Mesenteric fat pad (tissue), 1 donor: ENCODE measurements at regions not wholly inside any gene's neighbourhood (a gene's known extent, or its start where the extent isn't known, plus 50 kb on each side); places are given as distances from the start of the nearest gene placed in this dataset.
"Not testable (repeated sequence)": the region's sequence is repeated elsewhere in the genome, so short reads cannot be mapped to it uniquely, and the experiment has no call there.

Source experiments
- DNase-seq: peaks from one replicate; pipeline ENCODE4 v3.0.0-alpha.2; 2020; ENCODE audit warnings: low spot score
- donor health status: DM: yes; HTN: yes; CAD: no.

DNA sequence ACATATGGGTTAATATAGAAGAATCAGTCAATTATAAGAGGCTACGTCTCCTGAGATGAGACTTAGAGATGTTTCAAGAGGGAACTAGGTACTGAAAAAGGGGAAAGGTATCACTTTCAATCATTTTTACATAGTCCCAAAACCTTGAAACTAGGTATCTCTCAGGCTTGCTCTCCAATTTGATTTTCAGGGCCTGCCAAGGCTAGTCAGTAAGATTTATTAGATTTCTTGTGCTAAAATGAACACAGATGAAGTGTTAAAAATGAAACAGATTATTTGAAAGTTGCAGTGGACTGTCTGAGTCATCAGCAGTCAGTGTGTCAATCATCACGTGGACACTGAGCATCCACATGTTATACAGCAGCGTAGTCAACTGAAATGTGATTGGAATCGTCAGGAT lies 591.1 kb downstream of the DTWD2 start:
- DNase-seq: no peak

DNA sequence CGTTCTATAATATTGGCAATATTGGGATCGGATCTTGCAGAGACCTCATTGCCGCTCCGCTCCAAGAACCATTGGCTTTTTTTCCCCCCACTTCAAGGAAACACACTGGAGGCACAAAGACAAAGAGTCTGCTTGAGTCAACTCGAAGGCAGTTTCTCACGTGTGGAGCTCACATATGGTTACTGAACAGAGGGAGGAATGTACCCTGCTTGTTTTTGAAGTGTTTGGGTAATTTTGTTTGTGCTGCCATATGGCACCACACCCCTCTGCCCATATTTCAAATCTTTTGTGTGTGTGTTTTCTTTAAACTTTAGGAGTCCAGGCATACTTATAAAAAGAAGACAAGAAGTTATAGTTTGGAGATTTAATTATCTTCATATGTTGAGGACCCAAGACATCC lies 595.9 kb downstream of the DTWD2 start:
- no peak for DNase-seq

DNA sequence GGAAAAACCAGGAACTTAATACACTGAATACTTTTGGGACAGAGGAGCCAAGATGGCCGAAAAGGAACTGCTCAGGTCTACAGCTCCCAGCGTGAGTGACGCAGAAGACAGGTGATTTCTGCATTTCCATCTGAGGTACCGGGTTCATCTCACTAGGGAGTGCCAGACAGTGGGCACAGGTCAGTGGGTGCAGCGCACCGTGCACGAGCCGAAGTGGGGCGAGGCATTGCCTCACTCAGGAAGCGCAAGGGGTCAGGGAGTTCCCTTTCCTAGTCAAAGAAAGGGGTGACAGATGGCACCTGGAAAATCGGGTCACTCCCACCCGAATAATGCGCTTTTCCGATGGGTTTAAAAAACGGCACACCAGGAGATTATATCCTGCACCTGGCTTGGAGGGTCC lies 605.4 kb downstream of the DTWD2 start:
- DNase-seq: not testable (repeated sequence)

DNA sequence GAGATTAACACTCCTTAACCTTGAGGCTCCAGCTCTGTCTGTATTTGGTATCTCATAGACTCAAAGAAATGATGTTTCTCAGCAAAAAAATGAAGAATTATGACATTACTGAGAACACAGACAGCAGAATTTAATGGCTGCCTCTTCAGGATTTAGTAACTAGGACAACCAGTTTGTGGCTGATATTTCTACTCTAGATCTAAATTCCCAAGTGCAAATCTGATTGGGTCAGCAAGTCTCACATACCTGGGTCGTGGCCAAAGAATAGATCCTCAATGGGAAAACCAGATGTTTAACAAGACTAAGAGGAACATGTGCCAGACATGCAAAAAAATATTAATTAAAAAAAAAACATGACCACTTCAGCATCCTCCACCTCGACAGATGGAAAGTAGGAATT lies 608.9 kb downstream of the DTWD2 start:
- DNase-seq: no peak

DNA sequence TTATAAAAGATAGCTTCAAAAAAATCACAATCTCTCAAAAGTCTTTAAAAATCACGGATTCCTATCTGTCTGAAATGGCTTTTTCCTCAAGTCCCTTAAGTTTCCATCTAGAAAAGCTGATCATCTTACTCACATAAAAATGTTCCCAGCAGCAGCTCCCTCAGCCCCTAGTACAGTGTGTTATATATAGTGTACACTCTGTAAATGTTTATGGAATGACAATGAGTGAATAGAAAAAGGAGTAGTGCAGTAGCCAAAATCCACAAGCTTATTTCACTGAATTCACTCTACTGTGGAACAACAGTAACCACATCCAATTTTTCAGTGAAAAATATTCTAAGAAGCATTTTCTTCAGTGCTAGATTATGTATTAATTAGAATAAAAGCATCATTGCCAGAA lies 609.4 kb downstream of the DTWD2 start:
- DNase-seq: no peak

DNA sequence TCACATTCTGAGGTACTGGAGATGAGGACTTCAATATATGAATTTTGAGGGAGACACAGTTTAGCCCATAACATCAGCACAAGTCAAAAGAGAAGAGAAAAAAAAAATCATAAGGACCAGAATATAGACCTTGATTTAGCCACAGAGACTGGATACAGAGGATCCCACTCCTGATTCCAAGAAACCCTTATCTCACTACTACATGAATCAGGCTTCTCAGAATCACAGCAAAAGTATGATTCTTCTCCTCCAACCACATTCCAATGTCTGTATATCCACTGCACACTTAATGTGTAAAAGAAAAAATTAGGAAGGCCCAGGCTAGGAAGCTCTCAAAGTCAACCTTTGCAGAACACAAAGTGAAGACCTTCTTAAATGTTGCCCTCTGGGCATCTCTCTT lies 610.9 kb downstream of the DTWD2 start:
- no peak for DNase-seq

DNA sequence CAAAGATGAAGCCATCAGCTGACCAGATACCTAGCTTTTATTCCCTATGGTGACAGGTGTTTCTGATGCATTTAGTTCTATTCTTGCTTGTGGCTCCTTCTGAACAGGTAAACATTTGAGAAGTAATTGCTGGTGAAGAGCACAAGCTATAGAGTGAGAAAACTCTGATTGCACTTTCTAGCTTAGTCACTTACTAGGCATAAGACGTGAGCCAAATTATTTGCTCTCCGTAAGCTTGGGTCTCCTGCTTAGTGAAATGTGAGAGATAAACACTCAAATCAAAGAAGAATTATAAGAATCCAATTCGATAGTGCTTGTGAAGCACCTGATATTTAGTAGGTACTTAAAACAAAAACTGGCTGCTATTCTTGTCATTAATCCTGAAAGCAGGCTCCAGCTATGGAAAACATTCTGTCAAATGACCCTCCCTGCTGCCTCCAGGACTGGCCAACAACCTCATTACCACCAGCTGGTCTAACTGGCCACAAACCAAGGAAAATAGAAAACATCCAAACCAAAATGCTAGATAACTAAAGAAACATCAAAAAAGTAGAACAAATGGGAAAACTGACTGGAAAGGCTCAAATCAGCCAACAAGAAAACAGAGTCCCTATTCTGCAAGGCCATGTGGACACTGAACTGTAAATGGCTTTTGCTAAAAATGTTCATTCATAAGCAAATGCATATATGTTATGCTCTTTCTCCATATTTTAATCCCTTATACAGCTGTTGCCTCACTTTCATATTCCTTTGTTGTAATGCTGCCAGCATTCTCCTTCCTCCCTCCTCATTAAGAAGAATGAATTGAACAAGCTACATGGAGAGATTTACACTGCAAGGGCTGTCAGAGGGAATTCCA lies 616.1 kb downstream of the DTWD2 start:
- no peak for DNase-seq

DNA sequence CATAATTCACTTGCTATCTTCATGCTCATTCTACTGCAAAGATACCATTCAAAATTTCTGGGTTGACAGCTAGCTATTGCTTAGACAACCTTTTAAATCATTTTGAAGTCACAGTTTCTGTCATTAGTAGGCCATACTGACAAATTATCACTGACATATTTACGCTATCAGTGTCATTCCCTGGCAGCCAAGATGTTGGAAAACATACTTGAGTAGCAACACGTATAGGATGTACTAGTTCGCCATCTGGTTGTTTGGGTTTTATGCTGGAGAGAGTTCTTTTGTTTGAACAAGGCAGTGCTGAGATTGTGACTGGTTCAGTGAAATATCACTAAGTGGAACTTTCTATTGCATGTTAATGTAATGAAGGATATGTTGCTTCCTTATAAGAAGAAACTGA lies 621.9 kb downstream of the DTWD2 start:
- DNase-seq: no peak

DNA sequence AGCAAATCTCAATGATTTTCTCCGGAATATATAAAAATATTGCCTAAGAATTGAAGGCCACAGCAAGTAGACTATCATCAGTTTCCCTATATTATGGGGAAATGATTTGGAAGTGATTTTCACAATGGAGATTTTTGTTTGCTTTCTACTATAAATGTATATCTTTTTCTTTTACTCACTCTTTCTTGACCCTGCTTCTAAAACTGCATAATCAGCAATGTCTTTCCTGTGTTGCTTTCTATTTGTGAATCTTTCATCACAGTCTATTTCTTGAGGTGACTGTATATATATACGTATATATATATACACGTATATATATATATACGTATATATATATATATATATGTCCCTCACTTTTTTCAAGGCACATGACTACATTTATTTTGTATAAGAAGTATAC lies 622.6 kb downstream of the DTWD2 start:
- DNase-seq: no peak

DNA sequence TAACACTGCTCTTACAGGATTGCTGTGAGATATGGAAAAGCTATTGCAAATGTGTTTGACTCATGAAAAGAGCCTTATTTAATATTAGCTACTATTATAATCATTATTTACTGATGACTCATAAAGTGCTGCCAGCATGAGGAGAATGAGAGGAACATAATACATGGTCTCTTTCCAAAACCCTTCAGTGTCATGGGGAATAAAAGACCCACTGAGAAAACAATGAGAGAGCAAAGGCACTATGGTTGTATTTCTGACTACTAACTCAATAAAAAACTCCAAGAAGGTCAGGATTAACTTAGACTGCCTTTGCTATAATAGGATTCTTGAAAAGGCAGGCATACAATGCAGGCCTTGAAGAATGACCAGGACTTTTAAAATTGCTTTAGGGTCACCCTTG lies 633.5 kb downstream of the DTWD2 start:
- no peak for DNase-seq

DNA sequence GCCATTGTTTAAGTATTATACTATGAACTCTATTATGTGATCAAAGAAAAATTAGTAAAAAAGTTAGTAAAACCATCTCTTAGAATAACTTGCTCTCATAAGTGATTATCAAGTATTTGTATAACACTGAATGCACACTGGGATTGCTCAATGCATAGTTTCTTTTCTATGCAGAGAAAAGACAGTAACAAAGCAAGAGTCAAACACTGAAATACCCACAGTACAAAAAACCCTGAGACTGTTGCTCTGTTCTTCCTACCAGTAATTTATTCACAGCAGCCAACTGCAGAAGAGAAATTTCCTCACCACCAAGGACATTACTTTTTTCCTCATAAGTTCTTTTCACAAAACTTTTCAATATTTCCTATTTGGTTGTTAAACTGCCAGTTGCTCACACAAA lies 634.4 kb downstream of the DTWD2 start:
- DNase-seq: no peak

DNA sequence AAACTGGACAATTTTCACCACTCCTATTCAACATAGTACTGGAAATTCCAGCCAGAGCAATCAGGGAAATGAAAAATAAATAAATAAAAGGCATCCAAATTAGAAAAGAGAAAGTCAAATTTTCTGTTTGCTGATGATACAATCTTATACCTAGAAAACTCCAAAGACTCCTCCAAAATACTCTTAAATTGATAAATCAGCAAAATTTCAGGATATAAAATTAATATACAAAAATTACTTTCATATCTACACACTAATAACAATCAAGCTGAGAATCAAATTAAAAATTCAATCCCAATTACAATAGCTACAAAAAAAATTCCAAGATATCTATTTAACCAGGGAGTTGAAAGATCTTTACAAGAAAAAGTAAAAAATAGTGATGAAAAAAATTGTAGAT lies 651.9 kb downstream of the DTWD2 start:
- DNase-seq: no peak

DNA sequence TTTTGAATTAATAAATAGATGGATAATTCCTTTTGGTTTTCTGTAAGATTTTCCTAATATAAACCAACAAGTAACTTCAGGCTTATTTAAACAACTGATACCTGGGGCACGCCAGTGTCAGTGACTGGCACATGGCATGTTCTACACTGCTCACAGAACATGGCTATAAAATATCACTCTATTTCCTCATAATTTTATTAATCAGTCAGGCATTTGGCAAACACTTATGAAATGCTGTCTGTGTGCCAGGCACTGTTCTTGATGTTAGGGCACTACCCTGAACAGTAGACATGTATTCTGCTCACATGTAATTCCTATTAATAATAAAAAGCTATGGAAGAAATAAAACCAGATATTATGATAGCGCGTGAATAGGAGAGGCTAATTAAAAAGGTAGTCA lies 661.0 kb downstream of the DTWD2 start:
- DNase-seq: no peak

DNA sequence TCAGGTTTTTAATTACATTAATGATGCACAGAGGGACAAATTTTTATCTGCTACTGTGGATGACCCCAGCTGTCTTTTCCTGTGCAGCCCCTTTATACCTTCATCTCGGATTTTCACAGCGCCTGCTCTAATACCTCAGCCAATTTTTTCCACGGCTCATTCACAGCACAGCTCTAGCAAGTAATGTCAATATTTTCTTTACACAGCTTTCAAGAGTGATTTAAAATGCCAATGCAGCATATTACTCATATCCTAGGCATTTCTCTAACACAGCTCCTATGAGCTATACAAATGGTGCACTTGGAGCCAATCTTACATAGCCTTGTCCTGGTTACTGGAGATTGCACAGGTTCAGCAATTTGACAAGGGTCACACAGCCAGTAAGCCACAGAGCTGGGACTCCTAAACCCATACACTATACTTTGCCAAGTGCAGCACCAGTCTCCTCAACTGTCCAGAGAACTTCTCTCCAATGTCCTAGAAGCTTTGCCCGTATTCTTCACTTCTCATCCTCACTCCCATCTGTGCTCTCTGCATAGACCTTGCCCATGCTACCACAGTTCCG lies 661.8 kb downstream of the DTWD2 start:
- DNase-seq: no peak

DNA sequence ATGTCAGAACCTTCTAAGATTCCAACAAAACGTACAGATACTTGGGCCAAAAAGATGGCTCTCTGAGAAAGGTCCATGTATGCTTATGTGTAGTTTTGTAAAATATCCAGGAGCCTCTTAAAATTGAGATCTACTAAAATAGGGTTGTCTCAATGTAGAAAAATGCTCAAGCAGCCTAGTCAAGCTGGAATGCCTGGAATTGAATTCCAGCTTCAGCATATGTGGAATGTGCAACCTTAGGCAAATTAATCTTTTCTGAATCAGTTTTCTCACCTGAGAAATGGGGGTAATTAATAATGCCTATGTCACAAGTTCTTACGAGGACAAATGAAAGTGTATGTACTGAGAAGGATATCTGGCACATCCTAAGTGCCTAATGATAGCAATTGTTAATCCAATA lies 662.4 kb downstream of the DTWD2 start:
- no peak for DNase-seq

DNA sequence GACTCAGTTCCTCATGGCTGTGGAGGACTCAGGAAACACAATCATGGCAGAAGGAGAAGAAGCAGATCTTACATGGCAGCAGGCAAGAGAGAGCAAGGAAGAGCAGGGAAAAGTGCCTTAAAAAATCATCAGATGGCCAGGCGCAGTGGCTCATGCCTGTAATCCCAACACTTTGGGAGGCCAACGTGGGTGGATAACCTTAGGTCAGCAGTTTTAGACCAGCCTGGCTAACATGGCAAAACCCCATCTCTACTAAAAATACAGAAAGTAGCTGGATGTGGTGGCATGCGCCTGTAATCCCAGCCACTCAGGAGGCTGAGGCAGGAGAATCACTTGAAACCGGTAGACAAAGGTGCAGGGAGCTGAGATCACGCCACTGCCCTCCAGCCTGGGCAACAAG lies 664.6 kb downstream of the DTWD2 start:
- not testable (repeated sequence) for DNase-seq

DNA sequence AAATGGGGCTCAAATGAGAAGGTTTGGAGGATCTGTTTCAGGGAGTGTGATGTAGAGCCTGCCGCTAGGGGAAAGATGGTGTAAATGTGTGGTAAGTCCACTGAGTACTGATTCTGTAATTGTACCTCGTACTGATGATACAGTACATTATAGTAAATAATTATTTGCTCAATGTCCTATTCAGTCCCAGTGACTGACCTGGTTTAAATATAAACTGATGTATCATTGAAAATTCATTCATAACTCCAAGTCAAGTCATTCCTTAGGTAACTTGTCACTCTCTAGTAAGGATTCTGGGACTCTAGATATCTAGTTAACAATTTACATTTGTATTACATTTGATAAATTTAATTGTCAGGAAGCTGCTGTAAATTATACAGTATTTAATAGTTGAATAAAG lies 667.3 kb downstream of the DTWD2 start:
- DNase-seq: no peak

DNA sequence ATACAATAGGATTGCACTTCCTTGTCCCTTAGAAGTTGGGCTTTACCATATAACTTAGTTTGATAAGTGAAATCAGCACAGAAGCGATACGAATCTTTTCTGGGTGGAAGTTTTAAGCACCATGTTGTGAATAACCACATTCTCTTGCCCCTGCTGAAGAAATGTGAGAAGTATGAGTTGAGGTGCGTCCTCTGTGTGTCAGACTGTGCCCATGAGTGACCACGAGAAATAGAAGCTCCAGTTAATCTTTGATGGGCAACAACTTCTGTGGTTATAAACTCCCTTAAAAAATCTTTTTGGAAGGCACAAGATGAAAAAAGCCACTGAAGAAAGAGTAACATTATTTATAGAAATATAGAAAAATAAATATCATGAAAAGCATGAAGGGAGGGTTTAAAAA lies 668.2 kb downstream of the DTWD2 start:
- no peak for DNase-seq

DNA sequence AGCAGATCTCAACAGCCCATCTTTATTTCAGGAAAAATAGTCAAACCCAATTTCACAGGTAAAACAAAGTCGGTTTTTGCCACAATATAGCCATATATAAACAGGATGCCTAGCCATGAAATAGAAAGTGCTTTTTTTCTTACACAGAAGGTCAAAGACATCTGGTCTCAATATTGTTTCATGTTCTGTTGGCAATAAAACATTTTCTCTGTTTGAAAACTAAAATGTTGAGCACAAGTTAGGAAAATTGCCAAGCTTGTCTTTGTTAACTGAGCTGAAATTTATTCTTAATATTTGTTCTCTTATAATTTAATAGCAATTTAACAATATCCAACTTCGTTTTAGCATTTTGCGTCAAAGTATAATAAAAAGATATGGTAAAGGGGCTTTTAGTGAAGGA lies 673.4 kb downstream of the DTWD2 start:
- no peak for DNase-seq

DNA sequence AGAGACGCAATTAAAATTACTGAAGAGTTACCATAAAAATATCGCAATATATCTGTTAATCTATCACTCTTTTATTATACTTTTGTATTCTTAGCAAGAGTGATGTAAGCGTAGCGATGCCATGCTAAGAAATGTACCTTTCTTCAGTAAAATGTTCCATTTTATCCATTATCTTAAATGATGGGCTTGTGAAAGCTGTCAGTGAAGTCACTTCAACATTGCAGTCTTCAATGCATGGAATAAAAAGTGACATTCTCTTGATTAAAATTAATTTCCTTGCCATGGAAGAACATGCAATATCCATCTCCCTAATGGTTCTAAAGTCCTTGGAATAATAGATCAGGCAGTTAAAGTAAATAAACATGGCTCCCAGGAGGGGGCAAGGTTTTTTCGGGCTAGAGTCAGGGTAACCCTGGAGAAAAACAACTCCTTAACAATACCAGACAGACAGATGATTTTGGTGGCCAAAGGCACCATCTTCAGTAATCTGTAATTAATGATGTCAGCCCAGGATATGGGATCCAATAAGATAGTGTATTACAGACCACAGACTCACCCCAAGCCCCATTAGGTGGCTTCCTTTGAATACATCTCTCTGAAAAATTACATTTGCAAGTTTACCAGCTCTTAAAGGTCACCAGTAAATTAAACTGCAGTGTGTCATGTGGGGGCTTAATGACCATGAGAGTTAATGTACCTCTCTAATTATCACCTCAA lies 677.1 kb downstream of the DTWD2 start:
- no peak for DNase-seq

DNA sequence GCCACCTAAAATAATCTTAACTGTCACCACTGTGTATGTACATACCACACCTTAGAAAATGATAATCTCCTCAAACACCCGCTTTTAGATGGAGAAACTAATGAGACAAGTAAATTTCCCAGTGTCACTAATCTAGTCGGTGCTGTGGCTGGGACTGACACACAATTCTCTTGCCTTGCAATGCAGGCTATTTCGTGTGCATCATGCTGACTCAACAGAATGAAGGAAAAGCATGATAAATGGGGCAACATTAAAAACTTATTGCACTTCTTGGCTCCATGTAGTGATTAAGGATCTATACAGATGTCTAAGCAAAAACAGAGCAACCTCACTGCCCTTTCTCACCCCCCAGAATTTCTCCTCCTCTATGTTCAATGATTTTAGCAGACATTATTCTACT lies 677.9 kb downstream of the DTWD2 start:
- DNase-seq: no peak

DNA sequence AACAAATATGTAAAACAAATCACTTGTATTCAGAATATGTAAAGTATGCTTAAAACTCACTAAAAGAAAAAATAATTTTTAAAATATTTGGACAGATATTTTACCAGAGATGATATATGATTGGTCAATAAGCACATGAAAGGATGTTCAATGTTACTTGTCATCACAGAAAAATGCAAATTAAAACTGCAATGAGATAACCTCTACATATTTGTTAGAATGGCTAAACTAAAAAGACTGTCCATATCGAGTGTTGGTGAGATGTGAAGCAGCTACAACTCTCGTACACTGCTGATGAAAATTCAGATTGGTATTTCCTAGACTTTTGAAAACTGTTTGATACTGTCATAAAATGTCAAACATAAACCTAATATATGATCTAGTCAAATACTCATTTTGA lies 685.1 kb downstream of the DTWD2 start:
- DNase-seq: no peak

DNA sequence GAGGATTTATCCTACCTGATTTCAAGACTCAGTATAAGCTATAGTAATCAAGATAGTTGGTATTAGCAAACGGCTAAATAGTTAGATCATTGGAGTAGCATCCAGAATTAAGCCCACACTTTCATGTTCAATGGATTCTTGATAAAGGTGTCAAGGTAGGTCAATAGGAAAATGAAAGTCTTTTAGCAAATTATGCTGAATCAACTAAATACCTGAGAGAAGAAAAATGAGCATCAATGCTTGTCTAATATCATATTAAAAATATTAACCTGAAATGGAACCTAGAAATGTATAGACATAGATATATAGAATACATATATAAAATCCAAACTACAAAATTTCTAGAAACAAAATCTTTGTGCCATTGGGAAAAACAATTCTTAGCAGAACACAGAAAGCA lies 685.6 kb downstream of the DTWD2 start:
- no peak for DNase-seq
